ENCODE measurements at regions not wholly inside any gene's neighbourhood (a gene's known extent, or its start where the extent isn't known, plus 50 kb on each side); places are given as distances from the start of the nearest gene placed in this dataset.
"Not testable (repeated sequence)": the region's sequence is repeated elsewhere in the genome, so short reads cannot be mapped to it uniquely, and the experiment has no call there.

DNA sequence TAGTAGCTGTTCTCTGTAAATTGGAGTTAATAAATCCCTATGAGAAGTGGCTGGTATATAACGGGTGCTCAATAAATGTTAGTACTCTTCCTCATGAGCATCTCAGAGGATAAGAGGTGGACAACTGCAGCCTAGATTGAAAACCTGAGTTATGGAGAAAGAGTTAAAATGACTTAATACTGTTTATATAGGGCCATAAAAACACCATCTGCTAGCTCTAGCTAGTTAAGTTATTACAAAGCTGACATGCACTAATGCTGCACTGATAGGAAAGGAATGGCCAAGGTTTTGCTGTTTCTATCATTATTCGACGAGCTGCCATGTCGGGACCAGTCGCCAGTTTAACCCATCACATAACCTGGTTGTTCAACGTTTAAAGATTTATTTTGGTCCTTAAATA lies 72.0 kb upstream of the SEL1L start:
- CTCF ChIA-PET = no interaction called here
- Histone ChIP-seq H3K36me3 (ENCODE audit: control insufficient read depth, insufficient read depth, low read length) (no peaks in the 10 kb centered on the region), H3K9me3 (ENCODE audit: control insufficient read depth, insufficient read depth, low read depth, low read length) (no peaks in the 10 kb centered on the region), H3K27me3 (ENCODE audit: control insufficient read depth, insufficient read depth, low read length) (no peaks in the 10 kb centered on the region), H3K27ac (ENCODE audit: low read length) (no peak overlapping the region), H3K4me3 (ENCODE audit: low read depth in 2 of 2, low read length in 2 of 2) (no peak overlapping the region), H3K4me1 (ENCODE audit: control insufficient read depth, insufficient read depth, low read length) (no peaks in the 10 kb centered on the region)
- no TSS peak for BruUV-seq (replicated peaks)
- intact Hi-C loops (cut with micrococcal nuclease; ENCODE audit: unreplicated experiment) = no loop called here
- TF ChIP-seq SIN3A (IDR thresholded peaks at IDR 0.05; ENCODE audit: borderline replicate concordance, insufficient read depth, low read depth, low read length) (no peak), POLR2AphosphoS5 (IDR thresholded peaks at IDR 0.05; ENCODE audit: low read depth, low read length) (no peak), TCF7L2 (IDR thresholded peaks at IDR 0.05; ENCODE audit: low read depth, low read length) (no peak)
- TF ChIP-seq, protein P1, sequence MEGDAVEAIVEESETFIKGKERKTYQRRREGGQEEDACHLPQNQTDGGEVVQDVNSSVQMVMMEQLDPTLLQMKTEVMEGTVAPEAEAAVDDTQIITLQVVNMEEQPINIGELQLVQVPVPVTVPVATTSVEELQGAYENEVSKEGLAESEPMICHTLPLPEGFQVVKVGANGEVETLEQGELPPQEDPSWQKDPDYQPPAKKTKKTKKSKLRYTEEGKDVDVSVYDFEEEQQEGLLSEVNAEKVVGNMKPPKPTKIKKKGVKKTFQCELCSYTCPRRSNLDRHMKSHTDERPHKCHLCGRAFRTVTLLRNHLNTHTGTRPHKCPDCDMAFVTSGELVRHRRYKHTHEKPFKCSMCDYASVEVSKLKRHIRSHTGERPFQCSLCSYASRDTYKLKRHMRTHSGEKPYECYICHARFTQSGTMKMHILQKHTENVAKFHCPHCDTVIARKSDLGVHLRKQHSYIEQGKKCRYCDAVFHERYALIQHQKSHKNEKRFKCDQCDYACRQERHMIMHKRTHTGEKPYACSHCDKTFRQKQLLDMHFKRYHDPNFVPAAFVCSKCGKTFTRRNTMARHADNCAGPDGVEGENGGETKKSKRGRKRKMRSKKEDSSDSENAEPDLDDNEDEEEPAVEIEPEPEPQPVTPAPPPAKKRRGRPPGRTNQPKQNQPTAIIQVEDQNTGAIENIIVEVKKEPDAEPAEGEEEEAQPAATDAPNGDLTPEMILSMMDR (IDR thresholded peaks at IDR 0.05) = no peak
- TF ChIP-seq, protein P2, sequence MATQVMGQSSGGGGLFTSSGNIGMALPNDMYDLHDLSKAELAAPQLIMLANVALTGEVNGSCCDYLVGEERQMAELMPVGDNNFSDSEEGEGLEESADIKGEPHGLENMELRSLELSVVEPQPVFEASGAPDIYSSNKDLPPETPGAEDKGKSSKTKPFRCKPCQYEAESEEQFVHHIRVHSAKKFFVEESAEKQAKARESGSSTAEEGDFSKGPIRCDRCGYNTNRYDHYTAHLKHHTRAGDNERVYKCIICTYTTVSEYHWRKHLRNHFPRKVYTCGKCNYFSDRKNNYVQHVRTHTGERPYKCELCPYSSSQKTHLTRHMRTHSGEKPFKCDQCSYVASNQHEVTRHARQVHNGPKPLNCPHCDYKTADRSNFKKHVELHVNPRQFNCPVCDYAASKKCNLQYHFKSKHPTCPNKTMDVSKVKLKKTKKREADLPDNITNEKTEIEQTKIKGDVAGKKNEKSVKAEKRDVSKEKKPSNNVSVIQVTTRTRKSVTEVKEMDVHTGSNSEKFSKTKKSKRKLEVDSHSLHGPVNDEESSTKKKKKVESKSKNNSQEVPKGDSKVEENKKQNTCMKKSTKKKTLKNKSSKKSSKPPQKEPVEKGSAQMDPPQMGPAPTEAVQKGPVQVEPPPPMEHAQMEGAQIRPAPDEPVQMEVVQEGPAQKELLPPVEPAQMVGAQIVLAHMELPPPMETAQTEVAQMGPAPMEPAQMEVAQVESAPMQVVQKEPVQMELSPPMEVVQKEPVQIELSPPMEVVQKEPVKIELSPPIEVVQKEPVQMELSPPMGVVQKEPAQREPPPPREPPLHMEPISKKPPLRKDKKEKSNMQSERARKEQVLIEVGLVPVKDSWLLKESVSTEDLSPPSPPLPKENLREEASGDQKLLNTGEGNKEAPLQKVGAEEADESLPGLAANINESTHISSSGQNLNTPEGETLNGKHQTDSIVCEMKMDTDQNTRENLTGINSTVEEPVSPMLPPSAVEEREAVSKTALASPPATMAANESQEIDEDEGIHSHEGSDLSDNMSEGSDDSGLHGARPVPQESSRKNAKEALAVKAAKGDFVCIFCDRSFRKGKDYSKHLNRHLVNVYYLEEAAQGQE (IDR thresholded peaks at IDR 0.05; ENCODE audit: insufficient read depth in 1 of 2, low read depth in 2 of 2, low read length in 1 of 2) = no peak
- POLR2A ChIA-PET = no interaction called here
- in situ Hi-C loops (cut with HindIII; ENCODE audit: low pct_unique_long_range_greater_than_20kb, low sequenced_read_pairs) = no loop called here
- no peak for ATAC-seq
- DNase-seq (ENCODE audit: low read depth, low spot score) = no peak

- no peaks in the 10 kb centered on the region for H3K9me3 ChIP-seq (ENCODE audit: control insufficient read depth, insufficient read depth, low read depth, low read length)
- H3K36me3 ChIP-seq (ENCODE audit: control insufficient read depth, insufficient read depth, low read length) = no peaks in the 10 kb centered on the region
- CTCF ChIA-PET = no interaction called here
- TF ChIP-seq SIN3A (IDR thresholded peaks at IDR 0.05; ENCODE audit: borderline replicate concordance, insufficient read depth, low read depth, low read length) (no peak), TCF7L2 (IDR thresholded peaks at IDR 0.05; ENCODE audit: low read depth, low read length) (no peak)
- TF ChIP-seq, protein P1 (IDR thresholded peaks at IDR 0.05) = no peak
- no peaks in the 10 kb centered on the region for H3K27me3 ChIP-seq (ENCODE audit: control insufficient read depth, insufficient read depth, low read length)
- no peak overlapping the region for H3K27ac ChIP-seq (ENCODE audit: low read length)
- in situ Hi-C loops (cut with HindIII; ENCODE audit: low pct_unique_long_range_greater_than_20kb, low sequenced_read_pairs) (no loop called here), intact Hi-C loops (cut with micrococcal nuclease; ENCODE audit: unreplicated experiment) (no loop called here)
- H3K4me1 ChIP-seq (ENCODE audit: control insufficient read depth, insufficient read depth, low read length) = no peaks in the 10 kb centered on the region
- no TSS peak for BruUV-seq (replicated peaks)
- POLR2A ChIA-PET = no interaction called here
- ATAC-seq = no peak
- no peak overlapping the region for H3K4me3 ChIP-seq (ENCODE audit: low read depth in 2 of 2, low read length in 2 of 2)
- DNase-seq (ENCODE audit: low read depth, low spot score) = no peak
Measured at GRCh38 chr14:81613341-81614045, 79.8 kb upstream of the SEL1L start.

DNA sequence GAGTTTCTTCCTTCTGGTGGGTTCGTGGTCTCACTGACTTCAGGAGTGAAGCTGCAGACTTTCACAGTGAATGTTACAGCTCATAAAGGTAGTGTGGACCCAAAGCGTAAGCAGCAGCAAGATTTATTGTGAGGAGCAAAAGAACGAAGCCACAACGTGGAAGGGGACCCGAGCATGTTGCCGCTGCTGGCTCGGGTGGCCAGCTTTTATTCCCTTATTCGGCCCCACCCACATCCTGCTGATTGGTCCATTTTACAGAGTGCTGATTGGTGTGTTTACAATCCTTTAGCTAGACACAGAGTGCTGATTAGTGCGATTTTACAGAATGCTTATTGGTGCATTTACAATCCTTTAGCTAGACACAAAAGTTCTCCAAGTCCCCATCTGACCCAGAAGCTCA lies 80.6 kb upstream of the SEL1L start:
- H3K27ac ChIP-seq (ENCODE audit: low read length); ATAC-seq; in situ Hi-C loops (cut with HindIII; ENCODE audit: low pct_unique_long_range_greater_than_20kb, low sequenced_read_pairs); BruUV-seq (replicated peaks); CTCF ChIA-PET; H3K27me3 ChIP-seq (ENCODE audit: control insufficient read depth, insufficient read depth, low read length); POLR2A ChIA-PET; H3K9me3 ChIP-seq (ENCODE audit: control insufficient read depth, insufficient read depth, low read depth, low read length); H3K4me3 ChIP-seq (ENCODE audit: low read depth in 2 of 2, low read length in 2 of 2); H3K36me3 ChIP-seq (ENCODE audit: control insufficient read depth, insufficient read depth, low read length); intact Hi-C loops (cut with micrococcal nuclease; ENCODE audit: unreplicated experiment); DNase-seq (ENCODE audit: low read depth, low spot score); H3K4me1 ChIP-seq (ENCODE audit: control insufficient read depth, insufficient read depth, low read length): not testable (repeated sequence)
